ENCODE measurements at regions not wholly inside any gene's neighbourhood (a gene's known extent, or its start where the extent isn't known, plus 50 kb on each side); places are given as distances from the start of the nearest gene placed in this dataset.
"Not testable (repeated sequence)": the region's sequence is repeated elsewhere in the genome, so short reads cannot be mapped to it uniquely, and the experiment has no call there.

- H3K9me3 Mint-ChIP-seq (ENCODE audit: low read depth) = no peaks in the 10 kb centered on the region
- no peak overlapping the region for H3K27ac Mint-ChIP-seq (ENCODE audit: unreplicated experiment)
- TF ChIP-seq, protein P1, sequence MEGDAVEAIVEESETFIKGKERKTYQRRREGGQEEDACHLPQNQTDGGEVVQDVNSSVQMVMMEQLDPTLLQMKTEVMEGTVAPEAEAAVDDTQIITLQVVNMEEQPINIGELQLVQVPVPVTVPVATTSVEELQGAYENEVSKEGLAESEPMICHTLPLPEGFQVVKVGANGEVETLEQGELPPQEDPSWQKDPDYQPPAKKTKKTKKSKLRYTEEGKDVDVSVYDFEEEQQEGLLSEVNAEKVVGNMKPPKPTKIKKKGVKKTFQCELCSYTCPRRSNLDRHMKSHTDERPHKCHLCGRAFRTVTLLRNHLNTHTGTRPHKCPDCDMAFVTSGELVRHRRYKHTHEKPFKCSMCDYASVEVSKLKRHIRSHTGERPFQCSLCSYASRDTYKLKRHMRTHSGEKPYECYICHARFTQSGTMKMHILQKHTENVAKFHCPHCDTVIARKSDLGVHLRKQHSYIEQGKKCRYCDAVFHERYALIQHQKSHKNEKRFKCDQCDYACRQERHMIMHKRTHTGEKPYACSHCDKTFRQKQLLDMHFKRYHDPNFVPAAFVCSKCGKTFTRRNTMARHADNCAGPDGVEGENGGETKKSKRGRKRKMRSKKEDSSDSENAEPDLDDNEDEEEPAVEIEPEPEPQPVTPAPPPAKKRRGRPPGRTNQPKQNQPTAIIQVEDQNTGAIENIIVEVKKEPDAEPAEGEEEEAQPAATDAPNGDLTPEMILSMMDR (IDR thresholded peaks at IDR 0.05) = no peak
- no peak overlapping the region for H3K4me3 Mint-ChIP-seq (ENCODE audit: unreplicated experiment)
- H3K4me1 Mint-ChIP-seq (ENCODE audit: low read depth) = no peaks in the 10 kb centered on the region
- DNase-seq (ENCODE audit: low spot score) = no peak
- no peaks in the 10 kb centered on the region for H3K36me3 Mint-ChIP-seq (ENCODE audit: low read depth)
- H3K27me3 Mint-ChIP-seq (ENCODE audit: low read depth) = peaks cover 6% of the 10 kb centered on the region
Observed at GRCh38 chr21:17200250-17200649, 312.6 kb upstream of the CXADR start.

DNA sequence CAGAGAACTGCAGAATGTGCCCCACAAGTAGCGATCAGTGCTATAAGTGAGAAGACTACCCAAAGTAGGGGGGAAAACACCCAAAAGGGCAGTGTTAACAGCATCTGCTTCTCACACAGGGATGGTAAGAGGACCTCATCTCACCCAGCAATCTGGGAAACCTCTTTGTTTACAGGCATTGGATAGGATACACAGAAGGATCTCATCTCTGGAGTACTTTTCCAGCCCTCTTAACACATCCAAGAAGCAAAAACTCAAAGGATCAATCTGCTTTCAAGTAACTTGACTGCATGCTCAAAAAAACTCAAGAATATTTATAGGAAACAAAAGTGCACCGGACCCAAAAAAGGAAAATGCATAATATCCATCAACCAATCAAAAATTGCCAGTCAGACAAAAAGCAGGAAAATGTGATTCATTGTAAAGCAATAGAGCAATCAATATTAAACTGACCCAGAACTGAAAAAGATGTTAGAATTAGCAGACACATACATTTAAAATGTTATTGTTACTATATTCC lies 311.0 kb upstream of the CXADR start:
- no peaks in the 10 kb centered on the region for H3K4me1 Mint-ChIP-seq (ENCODE audit: low read depth)
- H3K4me3 Mint-ChIP-seq (ENCODE audit: unreplicated experiment) = no peak overlapping the region
- no peak for DNase-seq (ENCODE audit: low spot score)
- H3K9me3 Mint-ChIP-seq (ENCODE audit: low read depth) = no peaks in the 10 kb centered on the region
- H3K27ac Mint-ChIP-seq (ENCODE audit: unreplicated experiment) = no peak overlapping the region
- peaks cover 9% of the 10 kb centered on the region for H3K27me3 Mint-ChIP-seq (ENCODE audit: low read depth)
- no peaks in the 10 kb centered on the region for H3K36me3 Mint-ChIP-seq (ENCODE audit: low read depth)
- TF ChIP-seq, protein P1 (IDR thresholded peaks at IDR 0.05) = no peak

DNA sequence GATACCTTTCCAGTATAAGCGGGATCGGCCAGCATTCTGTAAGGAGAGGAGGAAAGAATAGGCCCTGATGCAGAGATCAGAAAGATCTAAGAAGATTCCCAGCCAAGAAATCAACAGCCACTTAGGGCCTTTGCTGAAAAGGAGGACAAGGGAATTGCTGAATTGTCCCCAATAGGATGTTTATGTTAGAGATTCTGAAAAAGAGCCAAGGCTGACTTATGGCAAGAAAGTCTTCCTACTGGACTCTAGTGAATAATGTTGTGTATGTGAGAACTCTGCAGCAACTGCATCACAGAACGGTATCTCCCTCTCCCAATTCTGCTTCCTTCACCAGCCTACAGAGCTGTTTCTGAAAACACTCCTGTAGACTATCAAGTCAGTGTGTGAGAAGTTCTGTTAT lies 298.0 kb upstream of the CXADR start:
- H3K9me3 Mint-ChIP-seq (ENCODE audit: low read depth) = peaks cover 12% of the 10 kb centered on the region
- no peak overlapping the region for H3K4me3 Mint-ChIP-seq (ENCODE audit: unreplicated experiment)
- DNase-seq (ENCODE audit: low spot score) = no peak
- H3K27me3 Mint-ChIP-seq (ENCODE audit: low read depth) = peaks cover 4% of the 10 kb centered on the region
- no peaks in the 10 kb centered on the region for H3K4me1 Mint-ChIP-seq (ENCODE audit: low read depth)
- H3K36me3 Mint-ChIP-seq (ENCODE audit: low read depth) = no peaks in the 10 kb centered on the region
- TF ChIP-seq, protein P1 (IDR thresholded peaks at IDR 0.05) = no peak
- no peak overlapping the region for H3K27ac Mint-ChIP-seq (ENCODE audit: unreplicated experiment)

DNA sequence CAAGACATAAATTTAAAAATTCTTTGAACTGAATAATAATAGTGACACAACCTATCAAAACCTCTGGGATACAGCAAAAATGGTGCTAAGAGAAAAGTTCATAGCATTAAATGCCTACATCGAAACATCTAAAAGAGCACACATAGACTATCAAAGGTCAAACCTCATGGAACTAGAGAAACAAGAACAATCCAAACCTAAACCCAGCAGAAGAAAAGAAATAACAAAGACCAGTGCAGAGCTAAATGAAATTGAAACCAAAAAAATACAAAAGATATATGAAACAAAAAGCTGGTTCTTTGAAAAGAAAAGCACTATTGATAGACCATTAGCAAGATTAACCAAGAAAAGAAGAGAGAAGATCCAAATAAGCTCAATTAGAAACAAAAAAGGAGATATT lies 293.8 kb upstream of the CXADR start:
- not testable (repeated sequence) for H3K36me3 Mint-ChIP-seq (ENCODE audit: low read depth); DNase-seq (ENCODE audit: low spot score); H3K27ac Mint-ChIP-seq (ENCODE audit: unreplicated experiment); H3K4me1 Mint-ChIP-seq (ENCODE audit: low read depth); H3K4me3 Mint-ChIP-seq (ENCODE audit: unreplicated experiment)
- H3K27me3 Mint-ChIP-seq (ENCODE audit: low read depth) = peaks cover 11% of the 10 kb centered on the region
- H3K9me3 Mint-ChIP-seq (ENCODE audit: low read depth) = peaks cover 20% of the 10 kb centered on the region

DNA sequence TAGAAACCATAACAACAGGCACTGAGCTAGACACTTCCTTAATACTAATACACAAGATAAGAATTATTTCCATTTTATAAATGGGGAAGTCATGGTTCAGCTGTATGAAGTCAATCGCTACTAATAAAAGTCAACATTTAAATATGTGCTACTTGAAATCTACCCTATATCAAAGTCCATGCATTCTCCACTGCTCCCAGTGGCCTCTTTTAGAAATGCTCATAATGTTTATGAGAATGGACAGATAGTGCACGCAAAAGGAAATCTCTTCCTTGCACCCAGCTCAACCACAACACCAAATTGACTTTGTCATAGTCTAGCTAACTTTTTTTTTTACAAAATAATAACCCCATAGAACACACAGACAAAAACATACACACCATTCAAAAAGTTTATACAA lies 281.7 kb upstream of the CXADR start:
- Mint-ChIP-seq H3K27me3 (ENCODE audit: low read depth) (peaks cover 5% of the 10 kb centered on the region), H3K4me1 (ENCODE audit: low read depth) (peaks cover 4% of the 10 kb centered on the region), H3K27ac (ENCODE audit: unreplicated experiment) (no peak overlapping the region), H3K36me3 (ENCODE audit: low read depth) (peaks cover 4% of the 10 kb centered on the region), H3K9me3 (ENCODE audit: low read depth) (peaks cover 34% of the 10 kb centered on the region), H3K4me3 (ENCODE audit: unreplicated experiment) (no peak overlapping the region)
- no peak for DNase-seq (ENCODE audit: low spot score)
- TF ChIP-seq, protein P1 (IDR thresholded peaks at IDR 0.05) = peak; percentile 43

GRCh38 chr21:17231771-17232170 lies 281.1 kb upstream of the CXADR start:
- Mint-ChIP-seq H3K9me3 (ENCODE audit: low read depth) (peaks cover 29% of the 10 kb centered on the region), H3K36me3 (ENCODE audit: low read depth) (peaks cover 4% of the 10 kb centered on the region), H3K27me3 (ENCODE audit: low read depth) (peaks cover 8% of the 10 kb centered on the region), H3K27ac (ENCODE audit: unreplicated experiment) (no peak overlapping the region), H3K4me1 (ENCODE audit: low read depth) (peaks cover 4% of the 10 kb centered on the region), H3K4me3 (ENCODE audit: unreplicated experiment) (no peak overlapping the region)
- TF ChIP-seq, protein P1 (IDR thresholded peaks at IDR 0.05) = no peak
- DNase-seq (ENCODE audit: low spot score) = no peak

All from chondrocyte (in vitro differentiated cells).